ENCODE measurements at regions not wholly inside any gene's neighbourhood (a gene's known extent, or its start where the extent isn't known, plus 50 kb on each side); places are given as distances from the start of the nearest gene placed in this dataset.
A peak's percentile ranks its signal among the peaks of the same experiment; 100 is the strongest.
"Not testable (repeated sequence)": the region's sequence is repeated elsewhere in the genome, so short reads cannot be mapped to it uniquely, and the experiment has no call there.

GRCh38 chr9:7739595-7739994, 60.0 kb downstream of the DMAC1 start:
- no peak for DNase-seq (ENCODE audit: low read depth)

GRCh38 chr9:7735311-7735710, 64.3 kb downstream of the DMAC1 start:
- no peak for DNase-seq (ENCODE audit: low read depth)

- no peak for DNase-seq (ENCODE audit: low read depth)
Measured at GRCh38 chr9:7730164-7730445, 69.5 kb downstream of the DMAC1 start.

- DNase-seq (ENCODE audit: low read depth) = no peak
Measured at GRCh38 chr9:7729371-7730163, 70.0 kb downstream of the DMAC1 start.

- no peak for DNase-seq (ENCODE audit: low read depth)
Measured at GRCh38 chr9:7721291-7721690, 78.3 kb downstream of the DMAC1 start.

GRCh38 chr9:7713088-7713487, 86.5 kb downstream of the DMAC1 start:
- not testable (repeated sequence) for DNase-seq (ENCODE audit: low read depth)

GRCh38 chr9:7710686-7711085, 88.9 kb downstream of the DMAC1 start:
- no peak for DNase-seq (ENCODE audit: low read depth)

GRCh38 chr9:7707934-7708333, 91.6 kb downstream of the DMAC1 start:
- DNase-seq (ENCODE audit: low read depth) = no peak

- DNase-seq (ENCODE audit: low read depth) = no peak
Measured at GRCh38 chr9:7704543-7704942, 95.0 kb downstream of the DMAC1 start.

GRCh38 chr9:7691909-7692308, 107.7 kb downstream of the DMAC1 start:
- no peak for DNase-seq (ENCODE audit: low read depth)

GRCh38 chr9:7690014-7690413, 109.6 kb downstream of the DMAC1 start:
- no peak for DNase-seq (ENCODE audit: low read depth)

- DNase-seq (ENCODE audit: low read depth) = no peak
Measured at GRCh38 chr9:7688626-7689025, 111.0 kb downstream of the DMAC1 start.

- DNase-seq (ENCODE audit: low read depth) = peak; percentile 39
Measured at GRCh38 chr9:7676609-7677156, 122.9 kb downstream of the DMAC1 start.

GRCh38 chr9:7671847-7672246, 127.7 kb downstream of the DMAC1 start:
- no peak for DNase-seq (ENCODE audit: low read depth)

- no peak for DNase-seq (ENCODE audit: low read depth)
Measured at GRCh38 chr9:7668541-7668940, 131.0 kb downstream of the DMAC1 start.

GRCh38 chr9:7665874-7666273, 133.7 kb downstream of the DMAC1 start:
- no peak for DNase-seq (ENCODE audit: low read depth)

GRCh38 chr9:7659766-7660165, 139.8 kb downstream of the DMAC1 start:
- DNase-seq (ENCODE audit: low read depth) = no peak

GRCh38 chr9:7656636-7657035, 142.9 kb downstream of the DMAC1 start:
- peak; percentile 11 for DNase-seq (ENCODE audit: low read depth)

- no peak for DNase-seq (ENCODE audit: low read depth)
Measured at GRCh38 chr9:7653262-7653661, 146.3 kb downstream of the DMAC1 start.

- no peak for DNase-seq (ENCODE audit: low read depth)
Measured at GRCh38 chr9:7640231-7640630, 159.3 kb downstream of the DMAC1 start.

GRCh38 chr9:7639471-7639870, 160.1 kb downstream of the DMAC1 start:
- no peak for DNase-seq (ENCODE audit: low read depth)

- DNase-seq (ENCODE audit: low read depth) = no peak
Measured at GRCh38 chr9:7636838-7637467, 162.6 kb downstream of the DMAC1 start.

GRCh38 chr9:7636309-7636708, 163.3 kb downstream of the DMAC1 start:
- DNase-seq (ENCODE audit: low read depth) = no peak
